GM18507 (cell line): ENCODE measurements at regions not wholly inside any gene's neighbourhood (a gene's known extent, or its start where the extent isn't known, plus 50 kb on each side); places are given as distances from the start of the nearest gene placed in this dataset.

Experiments
- DNase-seq: peaks from one replicate; pipeline ENCODE4 v3.0.0; 2011; ENCODE audit warnings: low read depth; ENCODE audit not compliant: insufficient read length; ENCODE audit errors: extremely low spot score
- FAIRE-seq: peaks from 2 replicates; lab custom pipeline; 2011; peaks lifted over from hg19 to GRCh38; lab: Jason Lieb, UNC

DNA sequence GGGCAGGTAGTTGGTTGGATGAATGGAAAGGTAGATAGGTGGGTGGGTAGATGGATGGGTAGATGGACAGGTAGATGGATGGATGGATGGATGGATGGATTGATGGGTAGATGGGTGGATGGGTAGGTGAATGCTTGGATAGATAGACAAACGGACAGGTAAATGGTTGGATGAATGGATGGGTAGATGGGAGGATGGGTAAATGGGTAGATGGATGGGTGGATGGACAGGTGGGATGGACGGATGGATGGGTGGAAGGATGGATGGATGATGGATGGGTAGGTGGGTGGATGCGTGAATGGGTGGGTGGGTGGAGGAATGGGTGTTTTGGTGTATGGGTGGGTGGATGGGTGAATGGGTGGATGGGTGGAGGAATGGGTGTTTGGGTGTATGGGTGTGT, 50.1 kb upstream of the ASAP2 start:
- DNase-seq = no peak
- no peak for FAIRE-seq

DNA sequence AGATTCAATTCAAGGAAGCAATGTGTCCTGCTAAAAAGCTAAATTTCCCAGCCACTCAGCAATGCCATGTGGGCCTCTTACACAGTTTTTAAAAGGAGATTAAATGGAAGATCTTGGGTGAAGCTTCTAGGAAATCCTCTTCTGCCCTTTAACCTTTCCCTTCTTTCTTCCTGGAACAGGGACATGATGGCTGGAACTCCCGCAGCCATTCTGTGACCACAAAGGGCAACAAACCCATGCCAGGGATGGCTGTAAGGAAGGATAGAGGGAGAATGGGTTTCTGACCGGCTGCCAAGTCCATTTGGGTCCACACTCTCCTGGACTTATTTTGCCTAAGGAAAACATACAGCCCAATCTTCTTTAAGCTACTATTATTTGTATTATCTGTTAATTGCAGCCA, 52.6 kb upstream of the ASAP2 start:
- DNase-seq = no peak
- FAIRE-seq = no peak

DNA sequence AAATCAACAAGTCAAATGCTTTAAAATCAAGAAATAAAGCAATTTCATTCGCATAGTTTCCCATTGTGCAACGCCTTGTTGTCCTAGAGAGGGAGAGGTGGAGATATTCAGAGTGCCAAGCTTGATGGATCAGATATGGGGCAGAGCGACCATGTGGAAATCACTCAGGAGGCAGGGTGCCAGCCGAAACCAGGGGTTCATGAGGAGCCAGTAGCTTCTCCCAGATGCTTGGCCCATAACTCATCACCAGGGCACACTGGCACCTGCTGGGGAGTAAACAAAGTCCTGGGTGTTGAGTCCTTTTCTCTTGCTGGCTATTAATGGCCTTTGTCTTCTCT, 53.0 kb upstream of the ASAP2 start:
- DNase-seq (no peak), FAIRE-seq (no peak)

DNA sequence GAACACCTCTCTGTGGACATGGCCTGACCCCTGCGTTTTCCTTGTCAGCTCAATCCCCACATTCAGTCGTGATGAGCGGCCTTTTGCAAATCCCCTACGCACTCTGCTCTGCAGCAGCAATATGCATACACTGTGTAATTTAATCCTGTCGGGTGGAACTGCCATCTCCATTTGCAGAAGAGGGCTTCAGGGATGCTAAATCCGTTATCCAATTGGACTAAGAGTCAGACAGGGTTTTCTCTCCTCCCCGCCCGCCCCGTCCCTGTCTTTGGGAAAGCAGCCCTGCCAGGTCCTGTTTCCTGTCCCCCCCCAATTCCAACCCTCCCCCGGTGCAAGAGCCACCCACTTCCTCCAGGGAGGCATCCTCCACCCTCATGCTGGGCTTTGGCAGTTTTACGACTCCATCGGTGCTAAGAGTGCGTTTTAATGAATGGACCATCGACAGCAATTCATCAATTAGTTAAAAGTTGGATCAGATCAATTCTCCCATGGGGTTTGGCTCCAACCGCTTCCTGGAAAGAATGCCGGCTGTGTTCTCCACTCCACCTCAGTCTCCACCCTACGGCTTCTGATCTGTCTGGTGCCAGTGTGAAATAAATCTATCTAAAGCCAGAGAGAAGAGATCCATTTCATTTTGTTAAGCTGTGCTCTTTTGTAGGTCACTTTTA, 53.5 kb upstream of the ASAP2 start:
- FAIRE-seq (no peak), DNase-seq (no peak)

DNA sequence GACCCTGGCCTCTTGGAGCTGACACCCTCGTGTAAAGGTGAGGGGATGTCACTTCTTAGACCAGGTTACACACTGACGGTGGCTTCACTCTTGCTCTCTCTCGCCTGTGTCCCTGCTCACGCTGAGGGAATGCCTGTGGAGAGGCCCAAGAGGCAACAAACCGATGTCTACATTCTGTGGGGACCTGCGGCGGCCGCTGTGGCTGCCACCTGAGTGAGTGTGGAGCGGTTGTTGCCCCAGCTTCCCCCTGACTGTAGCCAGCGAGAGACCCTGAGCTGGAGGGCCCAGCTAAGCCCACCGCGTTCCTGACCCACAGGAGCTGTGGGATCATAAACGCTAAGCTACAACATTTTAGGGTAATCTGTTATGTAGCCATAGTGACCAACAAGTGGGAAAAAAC, 55.7 kb upstream of the ASAP2 start:
- no peak for FAIRE-seq
- DNase-seq = no peak

DNA sequence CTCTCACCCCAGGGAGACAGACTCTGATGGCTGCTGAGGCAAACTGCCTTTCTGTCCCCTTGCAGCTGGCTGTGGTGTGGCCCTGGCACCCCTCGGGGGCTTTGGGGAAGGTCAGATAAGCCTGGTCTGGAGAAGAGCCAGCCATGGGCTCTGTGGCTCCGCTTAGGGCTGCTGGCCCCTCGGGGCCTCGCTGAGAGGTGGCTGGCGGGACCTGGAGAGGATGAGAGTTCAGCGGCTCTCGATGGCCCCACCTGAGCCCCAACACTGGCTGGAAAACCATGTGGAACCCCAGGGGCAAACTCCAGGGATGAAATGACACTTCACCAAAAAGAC, 56.1 kb upstream of the ASAP2 start:
- DNase-seq (no peak), FAIRE-seq (no peak)

DNA sequence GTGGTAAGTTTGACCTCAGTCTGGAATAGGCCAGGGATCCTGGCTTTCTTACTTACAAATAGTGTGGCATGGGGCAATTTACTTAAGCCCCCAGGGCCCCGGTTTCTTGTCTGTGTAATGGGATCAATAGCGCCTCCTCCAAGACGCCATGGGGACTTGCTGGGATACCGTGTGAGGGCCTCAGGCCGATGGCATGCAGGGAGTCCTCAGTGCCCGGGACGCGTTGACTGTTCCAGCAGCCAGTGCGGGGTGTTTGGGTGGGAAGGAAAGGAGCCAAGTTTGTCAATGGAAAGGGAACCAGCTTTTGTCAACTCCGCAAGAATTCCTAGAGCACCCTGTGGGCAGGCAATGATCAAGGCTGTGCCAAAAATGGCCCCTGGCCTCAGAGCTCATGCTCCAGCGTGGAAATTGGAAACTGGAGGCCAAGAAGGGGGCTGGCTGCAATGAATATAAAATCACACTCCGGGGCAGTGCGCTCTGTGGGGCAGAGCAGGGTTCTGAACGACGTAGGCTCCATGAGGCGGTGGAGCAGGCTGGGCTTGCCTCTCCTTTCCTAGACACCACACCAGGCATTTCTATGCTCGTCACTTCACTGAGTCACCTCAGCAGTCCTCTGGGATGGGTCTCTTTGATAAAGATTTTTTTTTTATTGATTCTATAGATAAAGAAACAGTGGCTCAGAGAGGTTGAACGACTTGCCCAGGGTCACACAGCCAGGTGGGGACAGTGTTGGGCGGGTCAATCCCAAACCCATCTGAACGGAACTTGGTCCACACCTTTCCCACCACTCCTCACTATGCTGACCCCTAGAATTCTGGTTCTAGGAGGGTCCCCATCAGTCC, 56.7 kb upstream of the ASAP2 start:
- no peak for DNase-seq
- FAIRE-seq = no peak

DNA sequence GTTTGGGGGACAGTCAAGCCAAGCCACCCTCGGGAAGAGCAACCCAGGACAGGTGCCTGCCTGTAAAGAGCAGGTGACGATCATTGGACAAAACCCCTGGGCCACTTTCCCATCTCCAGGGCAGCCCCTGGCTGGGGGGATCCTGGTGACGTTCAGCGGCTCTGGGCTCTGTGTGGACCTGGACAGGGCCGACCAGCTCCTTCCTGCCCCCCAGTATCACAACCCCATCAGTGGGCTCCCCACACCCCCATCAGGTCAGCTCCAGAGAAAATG, 57.3 kb upstream of the ASAP2 start:
- no peak for FAIRE-seq

DNA sequence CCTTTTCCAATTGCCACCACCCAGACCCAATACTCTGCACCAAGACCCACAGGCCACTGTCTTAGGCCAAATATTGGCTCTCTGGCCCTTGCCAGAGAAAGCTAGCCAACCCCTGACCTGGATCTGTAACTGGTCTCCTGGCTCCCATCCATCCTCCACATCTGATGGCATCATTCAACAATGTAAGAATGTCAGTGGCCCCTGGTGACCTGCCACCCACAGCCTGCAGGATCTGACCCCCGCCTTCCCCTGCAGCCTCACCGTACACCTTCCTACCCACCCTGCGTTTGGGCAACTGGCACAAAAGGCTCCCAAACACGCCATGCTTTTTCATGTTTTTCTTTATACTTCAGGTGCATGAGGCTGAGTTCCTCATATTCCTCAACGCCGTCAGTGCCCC, 60.0 kb upstream of the ASAP2 start:
- DNase-seq = no peak
- no peak for FAIRE-seq

More for the DNA sequence above, 57.3 kb upstream of the ASAP2 start:
- DNase-seq = no peak

DNA sequence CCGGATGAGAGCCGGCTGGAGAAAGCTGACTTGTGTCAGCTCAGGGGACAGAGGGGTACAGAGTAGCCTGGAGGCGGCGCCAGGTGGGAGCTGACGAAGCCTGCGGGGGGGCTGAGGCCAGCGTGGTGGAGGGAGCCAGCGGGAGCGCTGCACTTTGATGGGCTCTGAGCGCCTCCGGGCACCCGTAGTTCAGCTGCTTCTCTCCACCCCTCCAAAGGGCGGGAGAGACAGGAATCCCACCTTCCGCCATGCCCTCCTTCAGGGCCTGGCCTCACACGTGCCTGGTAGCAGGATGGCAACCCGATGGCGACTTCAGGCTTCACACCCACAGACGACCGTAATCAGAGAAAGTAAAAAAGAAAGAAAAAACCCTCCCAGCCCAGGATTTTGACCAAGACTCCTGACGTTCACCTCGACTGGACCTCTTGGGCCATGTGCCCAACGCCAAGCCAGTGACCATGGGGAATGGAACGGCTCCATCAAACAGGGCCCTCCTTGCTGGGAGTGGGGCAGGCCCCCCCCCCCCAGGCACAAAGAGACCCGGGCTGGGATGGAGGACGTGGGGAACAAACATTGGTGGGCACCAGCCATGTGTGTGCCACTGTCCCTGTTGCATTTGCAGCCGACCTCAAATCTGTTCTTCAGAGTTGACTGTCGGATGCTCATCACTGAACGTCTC, 60.7 kb upstream of the ASAP2 start:
- no peak for DNase-seq
- FAIRE-seq = no peak

DNA sequence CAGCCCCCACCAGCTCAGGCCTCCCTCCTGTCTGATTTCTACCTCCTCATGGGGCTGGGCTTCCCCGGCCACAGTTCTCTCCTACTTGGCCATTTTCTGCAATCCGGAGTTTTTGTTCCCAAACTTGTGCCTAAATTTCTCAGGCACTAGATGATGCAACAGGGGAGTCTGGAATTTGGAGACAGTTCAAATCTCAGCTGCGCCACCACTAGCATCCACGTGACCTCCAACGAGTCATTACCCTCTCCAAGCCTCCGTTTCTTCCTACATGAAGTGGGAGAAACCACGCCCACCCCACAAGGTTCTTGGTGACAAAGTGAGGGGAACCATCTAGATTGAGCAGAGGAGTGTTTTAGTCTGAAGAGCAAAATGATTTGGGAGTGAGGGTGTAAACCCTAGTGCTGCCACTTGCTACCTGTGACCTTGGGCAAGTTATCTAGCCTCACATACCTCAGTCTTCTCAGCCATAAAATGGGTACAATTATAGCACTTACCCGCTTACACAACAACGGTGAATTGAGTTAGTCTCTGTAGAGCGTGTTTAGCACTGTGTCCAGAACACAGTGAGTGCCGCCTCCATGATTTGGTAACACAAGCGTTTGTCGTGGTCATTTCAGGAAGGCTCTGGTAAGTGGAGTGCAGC, 61.4 kb upstream of the ASAP2 start:
- no peak for DNase-seq

DNA sequence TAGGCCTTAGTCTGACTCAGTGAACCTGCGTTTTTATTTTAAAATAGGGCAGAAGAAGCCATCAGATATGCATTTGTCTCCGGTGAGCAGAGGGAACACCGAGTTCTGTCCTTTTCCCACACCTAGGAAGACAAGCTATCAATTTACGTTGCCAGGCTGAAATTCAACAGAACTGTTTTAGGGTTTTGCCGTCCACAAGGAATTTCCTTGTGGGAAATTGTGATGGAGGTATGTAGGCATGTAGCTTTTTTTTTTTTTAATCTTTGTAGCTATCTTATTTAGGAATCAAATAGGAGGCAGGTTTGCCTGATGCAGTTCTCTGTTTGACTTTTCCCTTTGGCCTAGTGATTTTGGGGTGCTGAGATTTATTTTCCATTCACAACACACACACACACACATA, 62.0 kb upstream of the ASAP2 start:
- DNase-seq = no peak
- FAIRE-seq = no peak

More for the DNA sequence above, 61.4 kb upstream of the ASAP2 start:
- FAIRE-seq = no peak

DNA sequence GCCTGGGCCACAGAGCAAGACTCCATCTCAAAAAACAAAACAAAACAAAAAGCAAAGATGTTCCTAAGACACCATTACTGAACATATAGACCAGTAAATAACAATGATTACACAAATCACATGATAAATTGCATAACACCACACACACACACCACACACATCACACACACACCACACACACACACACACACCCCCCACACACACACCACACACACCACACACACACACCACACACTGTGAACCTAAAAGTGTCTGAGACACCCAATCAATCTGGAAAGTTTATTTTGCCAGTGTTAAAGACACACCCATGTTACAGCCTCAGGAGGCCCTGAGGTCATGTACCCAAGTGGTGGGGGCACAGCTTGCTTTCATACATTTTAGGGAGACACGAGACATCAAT, 62.6 kb upstream of the ASAP2 start:
- FAIRE-seq = no peak
- no peak for DNase-seq

DNA sequence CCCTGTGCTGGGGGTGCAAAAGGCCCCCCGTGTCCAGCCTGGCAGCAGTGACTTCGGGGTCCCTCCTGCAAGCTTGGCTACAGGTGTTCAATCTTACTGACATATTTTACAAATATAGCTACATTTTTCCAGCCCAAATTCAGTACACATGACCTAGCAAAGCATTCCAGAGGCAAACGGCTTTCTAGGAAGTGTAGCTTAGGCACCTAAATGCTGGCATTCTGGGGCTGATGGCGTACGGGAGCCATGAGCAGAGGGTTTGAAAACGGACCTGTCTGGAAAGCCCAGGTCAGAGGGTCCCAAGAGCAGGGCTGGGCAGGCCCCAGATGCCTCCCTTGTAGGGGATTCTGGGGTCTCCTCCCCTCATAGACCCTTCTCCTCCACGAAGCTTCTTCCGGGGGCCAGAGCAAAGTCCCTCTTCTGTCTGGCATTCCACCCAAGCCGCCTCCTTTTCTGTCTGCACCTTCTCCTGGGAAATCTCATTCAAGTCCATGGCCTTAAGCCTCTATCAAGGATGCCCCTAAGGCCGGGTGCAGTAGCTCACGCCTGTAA, 63.3 kb upstream of the ASAP2 start:
- DNase-seq (no peak), FAIRE-seq (no peak)

DNA sequence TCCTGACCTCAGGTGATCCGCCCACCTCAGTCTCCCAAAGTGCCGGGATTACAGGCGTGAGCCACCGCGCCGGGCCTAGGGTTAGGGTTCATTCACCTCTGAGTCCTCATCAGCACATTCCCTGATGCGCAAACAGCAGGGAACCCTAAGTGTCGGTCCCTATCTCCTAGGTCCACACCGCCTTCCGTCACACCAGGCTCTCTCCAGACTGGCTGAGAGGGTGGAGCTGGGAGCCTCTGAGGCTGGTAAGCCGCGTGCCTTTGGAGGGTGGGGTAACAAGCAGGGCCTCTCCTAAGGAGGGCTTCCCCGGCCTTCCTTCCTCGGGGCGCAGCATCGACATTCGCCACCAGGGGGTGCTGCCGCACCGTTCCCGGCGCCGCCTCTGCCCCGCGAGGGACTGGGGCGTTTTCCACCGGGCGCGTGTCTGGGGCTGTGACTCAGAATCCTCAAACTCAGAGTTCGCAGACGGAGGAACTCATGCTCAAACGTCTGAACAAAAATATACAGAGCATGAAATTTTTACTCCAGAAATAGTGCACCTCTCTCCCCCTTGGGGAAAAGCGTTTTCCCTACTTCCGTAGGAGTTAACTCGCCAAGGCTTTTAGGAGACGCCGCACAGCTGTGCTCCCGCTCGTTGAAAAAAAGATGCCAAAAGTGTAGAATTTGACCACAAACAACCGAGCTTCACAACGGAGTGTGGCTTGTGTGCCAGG, 63.9 kb upstream of the ASAP2 start:
- DNase-seq (peak; percentile 70), FAIRE-seq (peak; percentile 70)

DNA sequence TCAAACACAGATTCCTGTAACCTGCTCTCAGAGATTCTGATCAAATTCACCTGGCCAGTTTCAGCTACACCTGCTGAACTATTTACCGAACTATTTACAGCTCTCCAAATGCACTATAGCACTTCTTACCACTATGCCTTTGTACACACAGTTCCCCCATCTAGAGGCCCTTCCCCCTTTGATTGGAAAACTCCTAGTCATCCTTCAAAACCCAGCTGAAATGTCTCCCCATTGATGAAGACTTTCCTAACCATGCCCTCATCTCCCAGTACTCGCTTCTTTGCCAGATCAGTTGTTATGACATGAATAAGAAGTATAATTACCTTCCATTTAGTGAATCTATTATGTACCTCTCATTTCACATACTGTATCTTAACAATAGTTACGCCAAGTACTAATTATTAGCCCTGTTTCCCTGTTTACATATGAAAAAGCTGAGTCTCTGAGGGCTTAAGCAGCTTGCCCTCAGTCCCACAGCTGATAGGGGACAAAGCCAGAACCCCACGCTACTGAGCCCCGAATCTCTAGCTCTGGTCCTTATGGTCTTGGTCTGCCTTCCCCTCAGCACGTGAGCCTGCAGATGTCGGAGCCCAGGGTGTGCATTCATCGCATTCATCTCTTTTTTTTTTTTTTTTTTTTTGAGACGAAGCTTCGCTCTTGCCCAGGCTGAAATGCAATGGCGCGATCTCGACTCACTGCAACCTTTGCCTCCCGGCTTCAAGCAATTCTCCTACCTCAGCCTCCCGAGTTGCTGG, 64.7 kb upstream of the ASAP2 start:
- FAIRE-seq = no peak

DNA sequence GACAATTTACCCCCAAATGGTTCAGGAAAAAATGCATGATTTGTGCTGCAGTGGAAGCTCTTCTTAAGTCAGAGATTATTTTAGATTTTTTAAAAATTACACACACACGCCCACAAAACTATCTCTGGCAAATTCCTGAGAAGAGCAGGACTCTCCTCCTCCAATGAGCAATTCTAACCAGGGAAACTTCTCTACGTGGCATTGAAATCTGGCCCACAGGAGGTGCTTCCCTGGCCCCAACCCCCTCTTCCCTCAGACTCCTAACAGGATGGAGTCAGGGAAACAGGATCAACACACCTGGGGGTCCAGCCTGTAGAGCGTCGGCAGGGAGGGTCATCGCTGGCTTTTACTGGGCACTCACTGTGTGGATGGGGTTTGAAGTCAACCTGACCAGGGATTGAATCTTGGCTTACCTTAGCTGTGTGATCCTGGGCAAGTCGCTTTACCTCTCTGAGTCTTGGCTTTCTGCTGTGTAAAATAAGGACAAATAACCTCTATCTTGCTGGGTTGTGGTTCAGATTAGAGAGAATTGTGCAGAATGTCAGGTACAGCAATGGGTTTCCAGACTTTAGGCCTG, 65.4 kb upstream of the ASAP2 start:
- FAIRE-seq (no peak), DNase-seq (no peak)

More for the DNA sequence above, 64.7 kb upstream of the ASAP2 start:
- DNase-seq = no peak

DNA sequence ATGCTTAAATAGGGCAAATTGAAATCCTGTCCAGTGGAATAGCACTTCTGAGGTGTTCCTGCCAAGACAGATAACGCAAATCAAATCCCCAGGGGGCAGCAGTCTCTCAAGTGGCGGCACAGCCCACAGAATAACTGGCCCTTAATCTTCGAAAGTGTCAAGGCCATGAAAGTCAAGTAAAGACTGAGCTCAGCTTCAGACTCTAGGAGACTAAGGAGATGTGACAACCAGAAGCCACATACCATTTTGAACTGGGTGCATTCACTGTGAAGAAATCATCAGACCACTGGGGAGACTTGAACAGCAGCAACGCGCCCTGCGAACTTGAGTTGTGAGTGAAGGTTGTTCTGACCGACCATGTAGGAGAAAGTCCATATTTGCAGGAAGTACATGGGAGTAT, 66.0 kb upstream of the ASAP2 start:
- DNase-seq (no peak), FAIRE-seq (no peak)
